Natural killer cell treated with Interleukin-12 subunit alpha and Interleukin-12 subunit beta and Interleukin-15 and Interleukin-18, amount 100 ng/mL, for 72 hours (primary cell): ENCODE measurements at regions not wholly inside any gene's neighbourhood (a gene's known extent, or its start where the extent isn't known, plus 50 kb on each side); places are given as distances from the start of the nearest gene placed in this dataset.

Source experiments
- ATAC-seq, 2 donors: fragments of 150-1000 bp; cut with Tn5 transposase in 1 of 2; sonication (Bioruptor Pico), chemical (Tn5 transposase) in 1 of 2; 2 replicates each; pipeline ENCODE4 v1.10.0; 2021
- DNase-seq: peaks from one replicate; pipeline ENCODE4 v3.0.0; 2022; ENCODE audit warnings: low spot score
- H3K27ac Mint-ChIP-seq, 2 donors: 1 replicate in 1 of 2; 2 replicates in 1 of 2; pipeline ENCODE4 v1.8.0; 2022; ENCODE audit warnings: mixed read lengths in 2 of 2, mild to moderate bottlenecking in 1 of 2, moderate library complexity in 1 of 2
- H3K27me3 Mint-ChIP-seq, 2 donors: 1 replicate in 1 of 2; 2 replicates in 1 of 2; pipeline ENCODE4 v1.8.0; 2022; ENCODE audit warnings: mixed read lengths in 2 of 2
- H3K36me3 Mint-ChIP-seq: one replicate; pipeline ENCODE4 v1.8.0; 2022; ENCODE audit warnings: mixed read lengths
- H3K4me1 Mint-ChIP-seq, 2 donors: 1 replicate in 1 of 2; 2 replicates in 1 of 2; pipeline ENCODE4 v1.8.0; 2022; ENCODE audit warnings: low read depth in 2 of 2, mixed read lengths in 2 of 2, mild to moderate bottlenecking in 1 of 2
- H3K4me3 Mint-ChIP-seq: one replicate; pipeline ENCODE4 v1.8.0; 2022; ENCODE audit warnings: mixed read lengths
- H3K9me3 Mint-ChIP-seq: 2 replicates; pipeline ENCODE4 v1.8.0; 2022; ENCODE audit warnings: mixed read lengths

GRCh38 chr9:89743573-89744254 is 138.9 kb downstream of the GADD45G start:
- ATAC-seq (peak; percentile 87 to 93), DNase-seq (peak; percentile 86)
- Mint-ChIP-seq H3K27ac (peak overlapping the region; percentile 77 to 91), H3K27me3 (peaks cover 0 to 8% of the 10 kb centered on the region in 2 donors), H3K4me3 (peak overlapping the region; percentile 58), H3K9me3 (no peaks in the 10 kb centered on the region), H3K36me3 (no peaks in the 10 kb centered on the region), H3K4me1 (peaks cover 53 to 62% of the 10 kb centered on the region in 2 donors)

- DNase-seq (peak; percentile 55), ATAC-seq (no peak)
- Mint-ChIP-seq H3K4me1 (peaks cover 51 to 59% of the 10 kb centered on the region in 2 donors), H3K9me3 (no peaks in the 10 kb centered on the region), H3K27me3 (peaks cover 0 to 3% of the 10 kb centered on the region in 2 donors), H3K36me3 (no peaks in the 10 kb centered on the region), H3K4me3 (peak overlapping the region; percentile 76), H3K27ac (peak overlapping the region; percentile 77 to 91)
Observed at GRCh38 chr9:89744255-89744648, 139.4 kb downstream of the GADD45G start.

GRCh38 chr9:89744730-89745129 is 139.9 kb downstream of the GADD45G start:
- DNase-seq (peak; percentile 58), ATAC-seq (no peak)
- peak overlapping the region; percentile 76 for H3K4me3 Mint-ChIP-seq
- H3K36me3 Mint-ChIP-seq: no peaks in the 10 kb centered on the region
- H3K4me1 Mint-ChIP-seq: peaks cover 50 to 59% of the 10 kb centered on the region in 2 donors
- no peaks in the 10 kb centered on the region for H3K9me3 Mint-ChIP-seq
- H3K27me3 Mint-ChIP-seq: no peaks in the 10 kb centered on the region
- H3K27ac Mint-ChIP-seq: peak overlapping the region; percentile 77 to 91

- Mint-ChIP-seq H3K4me3 (no peak overlapping the region), H3K4me1 (peaks cover 43 to 59% of the 10 kb centered on the region in 2 donors)
Observed at GRCh38 chr9:89745601-89746376, 141.0 kb downstream of the GADD45G start.

GRCh38 chr9:89746385-89747116 is 141.7 kb downstream of the GADD45G start:
- Mint-ChIP-seq H3K4me3 (no peak overlapping the region), H3K36me3 (no peaks in the 10 kb centered on the region), H3K4me1 (peaks cover 43 to 58% of the 10 kb centered on the region in 2 donors), H3K27me3 (no peaks in the 10 kb centered on the region), H3K27ac (peak overlapping the region; percentile 51 to 86), H3K9me3 (no peaks in the 10 kb centered on the region)
- ATAC-seq (no peak), DNase-seq (peak; percentile 32)

More at GRCh38 chr9:89745601-89746376, 141.0 kb downstream of the GADD45G start:
- DNase-seq (peak; percentile 37), ATAC-seq (no peak)
- H3K9me3 Mint-ChIP-seq: no peaks in the 10 kb centered on the region
- no peaks in the 10 kb centered on the region for H3K27me3 Mint-ChIP-seq
- H3K27ac Mint-ChIP-seq: peak overlapping the region; percentile 77 to 91
- H3K36me3 Mint-ChIP-seq: no peaks in the 10 kb centered on the region

GRCh38 chr9:89747596-89747995 is 142.8 kb downstream of the GADD45G start:
- no peak for ATAC-seq
- Mint-ChIP-seq H3K4me1 (peaks cover 36 to 51% of the 10 kb centered on the region in 2 donors), H3K9me3 (no peaks in the 10 kb centered on the region), H3K27me3 (no peaks in the 10 kb centered on the region), H3K27ac (peak overlapping the region in 1 of 2 donors; percentile 86), H3K4me3 (no peak overlapping the region), H3K36me3 (no peaks in the 10 kb centered on the region)
- DNase-seq: peak; percentile 2

GRCh38 chr9:89748021-89748670 is 143.3 kb downstream of the GADD45G start:
- DNase-seq (no peak), ATAC-seq (no peak)
- Mint-ChIP-seq H3K4me3 (no peak overlapping the region), H3K9me3 (no peaks in the 10 kb centered on the region), H3K4me1 (peaks cover 30 to 46% of the 10 kb centered on the region in 2 donors), H3K36me3 (no peaks in the 10 kb centered on the region), H3K27me3 (no peaks in the 10 kb centered on the region), H3K27ac (peak overlapping the region in 1 of 2 donors; percentile 27)

GRCh38 chr9:89748831-89749499 is 144.2 kb downstream of the GADD45G start:
- DNase-seq: peak; percentile 45
- ATAC-seq: no peak
- Mint-ChIP-seq H3K4me1 (peaks cover 22 to 38% of the 10 kb centered on the region in 2 donors), H3K9me3 (no peaks in the 10 kb centered on the region), H3K4me3 (no peak overlapping the region), H3K27me3 (no peaks in the 10 kb centered on the region), H3K27ac (peak overlapping the region in 1 of 2 donors; percentile 27), H3K36me3 (no peaks in the 10 kb centered on the region)

- Mint-ChIP-seq H3K36me3 (no peaks in the 10 kb centered on the region), H3K9me3 (no peaks in the 10 kb centered on the region), H3K27ac (no peak overlapping the region), H3K4me3 (no peak overlapping the region), H3K4me1 (peaks cover 19 to 34% of the 10 kb centered on the region in 2 donors), H3K27me3 (no peaks in the 10 kb centered on the region)
- ATAC-seq (no peak), DNase-seq (peak; percentile 47)
Observed at GRCh38 chr9:89749500-89750116, 144.8 kb downstream of the GADD45G start.

- no peaks in the 10 kb centered on the region for H3K27me3 Mint-ChIP-seq
- H3K4me3 Mint-ChIP-seq: no peak overlapping the region
- no peaks in the 10 kb centered on the region for H3K36me3 Mint-ChIP-seq
- DNase-seq: peak; percentile 35
- H3K4me1 Mint-ChIP-seq: peaks cover 15 to 33% of the 10 kb centered on the region in 2 donors
- peak in 1 of 2 donors; percentile 31 for ATAC-seq
- no peaks in the 10 kb centered on the region for H3K9me3 Mint-ChIP-seq
- H3K27ac Mint-ChIP-seq: peak overlapping the region in 1 of 2 donors; percentile 69
Observed at GRCh38 chr9:89750117-89750791, 145.4 kb downstream of the GADD45G start.

GRCh38 chr9:89751079-89751825 is 146.4 kb downstream of the GADD45G start:
- no peaks in the 10 kb centered on the region for H3K36me3 Mint-ChIP-seq
- DNase-seq (no peak), ATAC-seq (no peak)
- no peak overlapping the region for H3K4me3 Mint-ChIP-seq
- H3K4me1 Mint-ChIP-seq: peaks cover 12 to 25% of the 10 kb centered on the region in 2 donors
- H3K27me3 Mint-ChIP-seq: no peaks in the 10 kb centered on the region
- peak overlapping the region in 1 of 2 donors; percentile 69 for H3K27ac Mint-ChIP-seq
- H3K9me3 Mint-ChIP-seq: no peaks in the 10 kb centered on the region
